IPS-18a (cell line): ENCODE measurements at regions not wholly inside any gene's neighbourhood (a gene's known extent, or its start where the extent isn't known, plus 50 kb on each side); places are given as distances from the start of the nearest gene placed in this dataset.
A peak's percentile ranks its signal among the peaks of the same experiment; 100 is the strongest.

Experiments used
- H3K27ac ChIP-seq: one replicate; pipeline ENCODE4 v1.5.1; 2013; ENCODE audit warnings: low read length
- H3K27me3 ChIP-seq: one replicate; pipeline ENCODE4 v1.6.1; 2013; ENCODE audit warnings: mild to moderate bottlenecking, low read length; ENCODE audit not compliant: control insufficient read depth, insufficient read depth
- H3K36me3 ChIP-seq: one replicate; pipeline ENCODE4 v1.6.1; 2013; ENCODE audit warnings: low read depth, low read length; ENCODE audit not compliant: control insufficient read depth
- H3K4me1 ChIP-seq: one replicate; pipeline ENCODE4 v1.6.1; 2013; ENCODE audit warnings: low read depth, low read length; ENCODE audit not compliant: control insufficient read depth
- H3K4me3 ChIP-seq: one replicate; pipeline ENCODE4 v1.5.1; 2013; ENCODE audit warnings: low read length
- H3K9ac ChIP-seq: one replicate; pipeline ENCODE4 v1.6.1; 2013; ENCODE audit warnings: mild to moderate bottlenecking, low read length, moderate library complexity
- H3K9me3 ChIP-seq: one replicate; pipeline ENCODE4 v1.6.1; 2013; ENCODE audit warnings: low read depth, low read length; ENCODE audit not compliant: control insufficient read depth

DNA sequence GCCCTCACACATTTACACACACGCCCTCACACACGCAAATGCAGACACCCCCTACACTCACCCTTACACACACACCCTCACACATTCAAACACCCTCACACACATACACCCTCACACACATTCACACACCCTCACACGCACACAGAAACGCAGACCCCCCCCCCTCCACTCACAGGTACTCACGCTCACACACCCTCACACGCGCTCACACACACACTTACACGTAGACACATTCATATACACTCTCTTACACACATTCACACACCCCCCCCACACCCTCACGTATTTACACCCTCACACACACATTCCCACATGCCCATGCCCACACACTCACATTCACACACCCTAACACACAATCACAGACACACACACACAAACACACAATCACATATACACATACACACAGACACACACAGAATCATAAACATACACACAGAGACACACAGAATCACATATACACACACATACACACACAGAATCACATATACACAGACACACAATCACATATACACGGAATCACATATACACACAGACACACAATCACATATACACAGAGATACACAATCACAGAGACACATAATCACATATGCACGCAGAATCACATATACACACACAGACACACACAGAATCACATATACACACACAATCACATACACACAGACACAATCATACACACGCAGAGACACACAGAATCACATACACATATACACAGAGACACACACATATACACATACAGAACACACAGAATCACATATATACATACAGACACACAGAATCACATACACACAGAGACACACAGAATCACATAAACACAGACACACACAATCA lies 250.1 kb upstream of the RPL38 start:
- Histone ChIP-seq H3K4me1 (peaks cover 6% of the 10 kb centered on the region), H3K9ac (no peak overlapping the region), H3K27ac (no peak overlapping the region), H3K36me3 (no peaks in the 10 kb centered on the region), H3K4me3 (peak overlapping the region; percentile 53), H3K9me3 (no peaks in the 10 kb centered on the region), H3K27me3 (peaks cover 27% of the 10 kb centered on the region)

DNA sequence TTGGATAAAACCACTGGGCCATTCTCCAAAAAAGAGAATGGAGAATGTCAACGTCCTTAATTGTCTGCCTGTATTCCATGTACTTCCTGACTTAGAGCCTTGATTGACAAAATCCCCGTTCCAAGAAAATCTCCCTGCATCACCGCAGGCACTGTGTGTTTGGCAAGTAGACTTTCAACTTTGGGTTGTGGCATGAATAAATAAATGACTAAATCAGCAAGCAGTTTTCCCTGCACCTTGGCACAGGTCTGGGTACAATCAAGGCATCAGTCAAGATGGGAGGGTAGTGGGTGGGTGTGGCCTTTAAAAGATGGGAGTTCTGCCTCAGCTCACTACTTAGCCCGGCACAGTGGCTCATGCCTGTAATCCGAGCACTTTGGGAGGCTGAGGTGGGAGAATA lies 248.5 kb upstream of the RPL38 start:
- H3K4me3 ChIP-seq, result no peak overlapping the region
- H3K9me3 ChIP-seq, result no peaks in the 10 kb centered on the region
- H3K36me3 ChIP-seq, result no peaks in the 10 kb centered on the region
- H3K4me1 ChIP-seq, result peaks cover 6% of the 10 kb centered on the region
- H3K27me3 ChIP-seq, result peaks cover 27% of the 10 kb centered on the region
- H3K9ac ChIP-seq, result no peak overlapping the region
- H3K27ac ChIP-seq, result no peak overlapping the region

- no peak overlapping the region for H3K9ac ChIP-seq
- H3K27me3 ChIP-seq, result peaks cover 24% of the 10 kb centered on the region
- no peaks in the 10 kb centered on the region for H3K9me3 ChIP-seq
- no peaks in the 10 kb centered on the region for H3K36me3 ChIP-seq
- H3K4me1 ChIP-seq, result peaks cover 6% of the 10 kb centered on the region
- H3K4me3 ChIP-seq, result no peak overlapping the region
- no peak overlapping the region for H3K27ac ChIP-seq
Measured at GRCh38 chr17:73955616-73956015, 247.9 kb upstream of the RPL38 start.

DNA sequence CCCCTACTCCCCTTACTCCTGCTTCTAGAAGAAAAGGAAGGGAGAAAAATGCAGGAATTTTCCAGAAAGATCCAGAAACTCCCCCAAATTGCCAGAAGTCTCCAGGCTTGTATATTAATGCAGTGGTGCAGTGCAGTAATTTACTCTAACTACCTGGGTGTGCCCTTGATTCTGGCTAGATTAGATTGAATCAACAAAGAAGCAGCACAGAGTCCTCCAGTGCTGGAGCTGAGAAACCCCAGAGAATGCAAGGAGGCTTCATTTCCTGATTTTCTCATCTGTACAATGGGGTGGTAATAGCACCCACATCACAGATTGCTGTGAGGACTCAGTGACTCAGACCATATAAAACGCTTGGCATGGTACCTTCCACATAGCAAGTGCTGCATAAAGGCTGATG lies 247.3 kb upstream of the RPL38 start:
- no peaks in the 10 kb centered on the region for H3K9me3 ChIP-seq
- H3K4me1 ChIP-seq, result peaks cover 6% of the 10 kb centered on the region
- no peak overlapping the region for H3K4me3 ChIP-seq
- no peaks in the 10 kb centered on the region for H3K36me3 ChIP-seq
- H3K27ac ChIP-seq, result no peak overlapping the region
- no peak overlapping the region for H3K9ac ChIP-seq
- peaks cover 18% of the 10 kb centered on the region for H3K27me3 ChIP-seq

- Histone ChIP-seq H3K4me1 (peaks cover 3% of the 10 kb centered on the region), H3K27ac (no peak overlapping the region), H3K4me3 (no peak overlapping the region), H3K27me3 (peaks cover 12% of the 10 kb centered on the region), H3K36me3 (no peaks in the 10 kb centered on the region), H3K9ac (no peak overlapping the region), H3K9me3 (no peaks in the 10 kb centered on the region)
Measured at GRCh38 chr17:73956595-73957465, 246.6 kb upstream of the RPL38 start.

- no peak overlapping the region for H3K4me3 ChIP-seq
- H3K9ac ChIP-seq, result no peak overlapping the region
- H3K36me3 ChIP-seq, result no peaks in the 10 kb centered on the region
- no peaks in the 10 kb centered on the region for H3K9me3 ChIP-seq
- no peaks in the 10 kb centered on the region for H3K4me1 ChIP-seq
- H3K27me3 ChIP-seq, result peaks cover 5% of the 10 kb centered on the region
- no peak overlapping the region for H3K27ac ChIP-seq
Measured at GRCh38 chr17:73957564-73957963, 245.9 kb upstream of the RPL38 start.

- H3K36me3 ChIP-seq, result no peaks in the 10 kb centered on the region
- no peak overlapping the region for H3K4me3 ChIP-seq
- H3K9me3 ChIP-seq, result no peaks in the 10 kb centered on the region
- no peaks in the 10 kb centered on the region for H3K27me3 ChIP-seq
- no peak overlapping the region for H3K9ac ChIP-seq
- no peaks in the 10 kb centered on the region for H3K4me1 ChIP-seq
- H3K27ac ChIP-seq, result no peak overlapping the region
Measured at GRCh38 chr17:73958453-73958852, 245.0 kb upstream of the RPL38 start.

- Histone ChIP-seq H3K27me3 (no peaks in the 10 kb centered on the region), H3K27ac (no peak overlapping the region), H3K4me3 (no peak overlapping the region), H3K9me3 (no peaks in the 10 kb centered on the region), H3K4me1 (no peaks in the 10 kb centered on the region), H3K9ac (no peak overlapping the region), H3K36me3 (no peaks in the 10 kb centered on the region)
Measured at GRCh38 chr17:73960469-73960868, 243.0 kb upstream of the RPL38 start.

DNA sequence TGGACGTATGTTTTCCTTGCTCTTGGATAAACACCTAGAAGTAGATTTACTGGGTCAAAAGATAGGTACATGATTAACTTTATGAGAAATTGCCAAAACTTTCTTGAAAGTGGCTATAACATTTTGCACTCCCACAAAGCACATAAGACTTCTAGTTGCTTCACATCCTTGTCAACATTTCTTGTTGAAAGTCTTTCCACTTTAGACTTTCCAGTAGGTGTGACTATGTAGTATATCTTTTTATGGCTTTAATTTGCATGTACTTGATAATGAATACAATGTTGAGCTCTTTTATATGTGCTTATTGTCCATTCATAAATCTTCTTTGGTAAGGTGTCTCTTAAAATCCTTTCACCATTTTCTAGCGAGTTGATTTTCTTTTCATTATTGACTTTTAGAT lies 241.2 kb upstream of the RPL38 start:
- no peak overlapping the region for H3K27ac ChIP-seq
- no peaks in the 10 kb centered on the region for H3K36me3 ChIP-seq
- H3K9ac ChIP-seq, result no peak overlapping the region
- no peaks in the 10 kb centered on the region for H3K9me3 ChIP-seq
- H3K27me3 ChIP-seq, result no peaks in the 10 kb centered on the region
- H3K4me3 ChIP-seq, result no peak overlapping the region
- no peaks in the 10 kb centered on the region for H3K4me1 ChIP-seq

DNA sequence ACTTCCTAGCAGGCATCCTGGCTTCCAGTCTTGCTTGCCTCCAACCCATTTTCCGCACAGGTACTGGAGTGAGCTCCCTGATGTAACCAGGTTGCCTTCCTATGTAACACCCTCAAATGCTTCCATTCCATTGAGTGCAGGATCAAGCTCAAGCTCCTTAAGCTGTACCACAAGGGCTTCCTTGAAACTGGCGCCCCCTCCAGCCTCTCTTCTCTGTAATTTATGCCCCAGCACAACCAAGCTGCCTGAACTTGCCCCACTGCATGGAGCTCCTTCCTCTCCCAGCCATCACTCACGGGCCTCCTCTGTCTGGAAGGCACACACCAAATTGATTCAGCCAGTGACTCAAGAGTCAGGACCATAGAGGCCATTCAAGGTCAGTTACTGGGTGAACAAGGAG lies 234.8 kb upstream of the RPL38 start:
- no peaks in the 10 kb centered on the region for H3K9me3 ChIP-seq
- H3K27ac ChIP-seq, result no peak overlapping the region
- H3K4me1 ChIP-seq, result no peaks in the 10 kb centered on the region
- H3K9ac ChIP-seq, result no peak overlapping the region
- no peak overlapping the region for H3K4me3 ChIP-seq
- no peaks in the 10 kb centered on the region for H3K27me3 ChIP-seq
- H3K36me3 ChIP-seq, result no peaks in the 10 kb centered on the region

- no peak overlapping the region for H3K9ac ChIP-seq
- H3K27ac ChIP-seq, result no peak overlapping the region
- no peaks in the 10 kb centered on the region for H3K9me3 ChIP-seq
- H3K27me3 ChIP-seq, result no peaks in the 10 kb centered on the region
- H3K4me1 ChIP-seq, result peaks cover 9% of the 10 kb centered on the region
- no peak overlapping the region for H3K4me3 ChIP-seq
- H3K36me3 ChIP-seq, result no peaks in the 10 kb centered on the region
Measured at GRCh38 chr17:73969956-73970355, 233.5 kb upstream of the RPL38 start.
